PFSK-1 (cell line): ENCODE measurements at regions not wholly inside any gene's neighbourhood (a gene's known extent, or its start where the extent isn't known, plus 50 kb on each side); places are given as distances from the start of the nearest gene placed in this dataset.

ENCODE experiments used
- SIN3A ChIP-seq: IDR thresholded peaks from 2 replicates; pipeline ENCODE4 v1.6.1; 2012; ENCODE audit warnings: mild to moderate bottlenecking, low read length, moderate library complexity, borderline replicate concordance; ENCODE audit not compliant: insufficient read depth
- TAF1 ChIP-seq: IDR thresholded peaks from 2 replicates; pipeline ENCODE4 v1.6.1; 2012; ENCODE audit warnings: low read length, control low read depth, borderline replicate concordance; ENCODE audit not compliant: insufficient read depth
- TF ChIP-seq, protein P1 (sequence below), 2 experiments: IDR thresholded peaks; 2 replicates each; pipeline versions ENCODE4 v1.6.1 to v1.8.0; 2011 to 2012; ENCODE audit warnings: low read depth in 2 of 2, low read length in 2 of 2, control low read depth in 1 of 2, inconsistent platforms in 1 of 2, mild to moderate bottlenecking in 1 of 2, moderate library complexity in 1 of 2; ENCODE audit not compliant: insufficient read depth in 1 of 2

DNA sequence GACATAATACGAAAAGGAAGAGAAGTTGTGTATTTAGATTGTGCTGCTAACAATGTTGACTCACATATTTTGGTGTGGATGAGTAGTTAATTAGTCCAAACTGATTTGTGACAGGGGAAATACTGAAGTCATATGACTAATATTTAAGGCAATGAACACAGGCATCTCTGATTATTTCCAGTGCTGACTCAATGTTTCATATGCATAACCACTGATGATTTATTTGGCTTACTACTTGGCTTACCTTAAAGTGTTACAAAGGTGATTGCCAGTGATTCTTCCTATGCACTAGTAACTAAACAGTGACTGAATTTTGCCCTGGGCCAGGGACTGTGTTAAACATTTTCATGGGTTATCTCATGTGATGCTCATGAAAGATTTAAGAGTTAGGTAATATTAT, 722.6 kb downstream of the METTL4 start:
- TF ChIP-seq, protein P1, sequence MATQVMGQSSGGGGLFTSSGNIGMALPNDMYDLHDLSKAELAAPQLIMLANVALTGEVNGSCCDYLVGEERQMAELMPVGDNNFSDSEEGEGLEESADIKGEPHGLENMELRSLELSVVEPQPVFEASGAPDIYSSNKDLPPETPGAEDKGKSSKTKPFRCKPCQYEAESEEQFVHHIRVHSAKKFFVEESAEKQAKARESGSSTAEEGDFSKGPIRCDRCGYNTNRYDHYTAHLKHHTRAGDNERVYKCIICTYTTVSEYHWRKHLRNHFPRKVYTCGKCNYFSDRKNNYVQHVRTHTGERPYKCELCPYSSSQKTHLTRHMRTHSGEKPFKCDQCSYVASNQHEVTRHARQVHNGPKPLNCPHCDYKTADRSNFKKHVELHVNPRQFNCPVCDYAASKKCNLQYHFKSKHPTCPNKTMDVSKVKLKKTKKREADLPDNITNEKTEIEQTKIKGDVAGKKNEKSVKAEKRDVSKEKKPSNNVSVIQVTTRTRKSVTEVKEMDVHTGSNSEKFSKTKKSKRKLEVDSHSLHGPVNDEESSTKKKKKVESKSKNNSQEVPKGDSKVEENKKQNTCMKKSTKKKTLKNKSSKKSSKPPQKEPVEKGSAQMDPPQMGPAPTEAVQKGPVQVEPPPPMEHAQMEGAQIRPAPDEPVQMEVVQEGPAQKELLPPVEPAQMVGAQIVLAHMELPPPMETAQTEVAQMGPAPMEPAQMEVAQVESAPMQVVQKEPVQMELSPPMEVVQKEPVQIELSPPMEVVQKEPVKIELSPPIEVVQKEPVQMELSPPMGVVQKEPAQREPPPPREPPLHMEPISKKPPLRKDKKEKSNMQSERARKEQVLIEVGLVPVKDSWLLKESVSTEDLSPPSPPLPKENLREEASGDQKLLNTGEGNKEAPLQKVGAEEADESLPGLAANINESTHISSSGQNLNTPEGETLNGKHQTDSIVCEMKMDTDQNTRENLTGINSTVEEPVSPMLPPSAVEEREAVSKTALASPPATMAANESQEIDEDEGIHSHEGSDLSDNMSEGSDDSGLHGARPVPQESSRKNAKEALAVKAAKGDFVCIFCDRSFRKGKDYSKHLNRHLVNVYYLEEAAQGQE (IDR thresholded peaks at IDR 0.05; ENCODE audit: insufficient read depth in 1 of 2, low read depth in 2 of 2, low read length in 2 of 2): no peak
- TF ChIP-seq SIN3A (no peak), TAF1 (no peak)
